ENCODE measurements at regions not wholly inside any gene's neighbourhood (a gene's known extent, or its start where the extent isn't known, plus 50 kb on each side); places are given as distances from the start of the nearest gene placed in this dataset.
"Not testable (repeated sequence)": the region's sequence is repeated elsewhere in the genome, so short reads cannot be mapped to it uniquely, and the experiment has no call there.

- H3K9ac ChIP-seq (ENCODE audit: low read depth, low read length), result no peak overlapping the region
- no peak overlapping the region for H3K27ac ChIP-seq (ENCODE audit: low read length)
- H3K4me1 ChIP-seq (ENCODE audit: insufficient read depth, low read length), result no peaks in the 10 kb centered on the region; the same call in 1 of the 2 replicates
- H3K9me3 ChIP-seq (ENCODE audit: insufficient read depth, low read depth, low read length), result no peaks in the 10 kb centered on the region
- no peaks in the 10 kb centered on the region for H3K36me3 ChIP-seq (ENCODE audit: insufficient read depth, low read depth, low read length)
- no peaks in the 10 kb centered on the region for H3K27me3 ChIP-seq (ENCODE audit: insufficient read depth, low read length)
- H3K4me3 ChIP-seq (ENCODE audit: low read length), result no peak overlapping the region
Measured at GRCh38 chr9:34793428-34793827, 83.5 kb upstream of the CCL21 start.

GRCh38 chr9:34783951-34784487 lies 74.1 kb upstream of the CCL21 start:
- Histone ChIP-seq H3K27me3 (ENCODE audit: insufficient read depth, low read length) (no peaks in the 10 kb centered on the region), H3K27ac (ENCODE audit: low read length) (no peak overlapping the region), H3K9ac (ENCODE audit: low read depth, low read length) (no peak overlapping the region), H3K9me3 (ENCODE audit: insufficient read depth, low read depth, low read length) (no peaks in the 10 kb centered on the region), H3K4me1 (ENCODE audit: insufficient read depth, low read length) (no peaks in the 10 kb centered on the region), H3K36me3 (ENCODE audit: insufficient read depth, low read depth, low read length) (no peaks in the 10 kb centered on the region), H3K4me3 (ENCODE audit: low read length) (no peak overlapping the region)

GRCh38 chr9:34782372-34782771 lies 72.4 kb upstream of the CCL21 start:
- H3K9ac ChIP-seq (ENCODE audit: low read depth, low read length), result no peak overlapping the region
- H3K4me3 ChIP-seq (ENCODE audit: low read length), result no peak overlapping the region
- no peaks in the 10 kb centered on the region for H3K36me3 ChIP-seq (ENCODE audit: insufficient read depth, low read depth, low read length)
- H3K9me3 ChIP-seq (ENCODE audit: insufficient read depth, low read depth, low read length), result no peaks in the 10 kb centered on the region
- no peaks in the 10 kb centered on the region for H3K27me3 ChIP-seq (ENCODE audit: insufficient read depth, low read length)
- no peak overlapping the region for H3K27ac ChIP-seq (ENCODE audit: low read length)
- no peaks in the 10 kb centered on the region for H3K4me1 ChIP-seq (ENCODE audit: insufficient read depth, low read length)

- H3K9me3 ChIP-seq (ENCODE audit: insufficient read depth, low read depth, low read length), result no peaks in the 10 kb centered on the region
- H3K27ac ChIP-seq (ENCODE audit: low read length), result no peak overlapping the region
- H3K36me3 ChIP-seq (ENCODE audit: insufficient read depth, low read depth, low read length), result no peaks in the 10 kb centered on the region
- no peaks in the 10 kb centered on the region for H3K27me3 ChIP-seq (ENCODE audit: insufficient read depth, low read length)
- H3K4me3 ChIP-seq (ENCODE audit: low read length), result no peak overlapping the region
- H3K9ac ChIP-seq (ENCODE audit: low read depth, low read length), result no peak overlapping the region
- H3K4me1 ChIP-seq (ENCODE audit: insufficient read depth, low read length), result no peaks in the 10 kb centered on the region
Measured at GRCh38 chr9:34777666-34778065, 67.7 kb upstream of the CCL21 start.

GRCh38 chr9:34773955-34774354 lies 64.0 kb upstream of the CCL21 start:
- no peaks in the 10 kb centered on the region for H3K9me3 ChIP-seq (ENCODE audit: insufficient read depth, low read depth, low read length)
- H3K4me3 ChIP-seq (ENCODE audit: low read length), result no peak overlapping the region
- H3K27me3 ChIP-seq (ENCODE audit: insufficient read depth, low read length), result no peaks in the 10 kb centered on the region
- H3K4me1 ChIP-seq (ENCODE audit: insufficient read depth, low read length), result no peaks in the 10 kb centered on the region
- H3K9ac ChIP-seq (ENCODE audit: low read depth, low read length), result no peak overlapping the region
- no peak overlapping the region for H3K27ac ChIP-seq (ENCODE audit: low read length)
- H3K36me3 ChIP-seq (ENCODE audit: insufficient read depth, low read depth, low read length), result no peaks in the 10 kb centered on the region

- no peak overlapping the region for H3K27ac ChIP-seq (ENCODE audit: low read length)
- H3K4me3 ChIP-seq (ENCODE audit: low read length), result no peak overlapping the region
- no peaks in the 10 kb centered on the region for H3K4me1 ChIP-seq (ENCODE audit: insufficient read depth, low read length)
- no peak overlapping the region for H3K9ac ChIP-seq (ENCODE audit: low read depth, low read length)
- no peaks in the 10 kb centered on the region for H3K36me3 ChIP-seq (ENCODE audit: insufficient read depth, low read depth, low read length)
- no peaks in the 10 kb centered on the region for H3K27me3 ChIP-seq (ENCODE audit: insufficient read depth, low read length)
- H3K9me3 ChIP-seq (ENCODE audit: insufficient read depth, low read depth, low read length), result no peaks in the 10 kb centered on the region
Measured at GRCh38 chr9:34773306-34773910, 63.5 kb upstream of the CCL21 start.

- Histone ChIP-seq H3K9me3 (ENCODE audit: insufficient read depth, low read depth, low read length) (peaks cover 8% of the 10 kb centered on the region; the same call in 1 of the 2 replicates), H3K36me3 (ENCODE audit: insufficient read depth, low read depth, low read length) (no peaks in the 10 kb centered on the region), H3K4me3 (ENCODE audit: low read length) (no peak overlapping the region)
Measured at GRCh38 chr9:34771007-34771406, 61.1 kb upstream of the CCL21 start.

GRCh38 chr9:34767087-34767486 lies 57.2 kb upstream of the CCL21 start:
- H3K4me1 ChIP-seq (ENCODE audit: insufficient read depth, low read length); H3K9ac ChIP-seq (ENCODE audit: low read depth, low read length); H3K36me3 ChIP-seq (ENCODE audit: insufficient read depth, low read depth, low read length); H3K9me3 ChIP-seq (ENCODE audit: insufficient read depth, low read depth, low read length); H3K27ac ChIP-seq (ENCODE audit: low read length); H3K27me3 ChIP-seq (ENCODE audit: insufficient read depth, low read length); H3K4me3 ChIP-seq (ENCODE audit: low read length): not testable (repeated sequence)

More at GRCh38 chr9:34771007-34771406, 61.1 kb upstream of the CCL21 start:
- H3K9ac ChIP-seq (ENCODE audit: low read depth, low read length), result no peak overlapping the region
- H3K27ac ChIP-seq (ENCODE audit: low read length), result no peak overlapping the region
- no peaks in the 10 kb centered on the region for H3K27me3 ChIP-seq (ENCODE audit: insufficient read depth, low read length)
- H3K4me1 ChIP-seq (ENCODE audit: insufficient read depth, low read length), result no peaks in the 10 kb centered on the region

GRCh38 chr9:34760196-34761040 lies 50.5 kb upstream of the CCL21 start:
- H3K4me1 ChIP-seq (ENCODE audit: insufficient read depth, low read length); H3K9me3 ChIP-seq (ENCODE audit: insufficient read depth, low read depth, low read length); H3K27me3 ChIP-seq (ENCODE audit: insufficient read depth, low read length); H3K27ac ChIP-seq (ENCODE audit: low read length); H3K4me3 ChIP-seq (ENCODE audit: low read length); H3K9ac ChIP-seq (ENCODE audit: low read depth, low read length); H3K36me3 ChIP-seq (ENCODE audit: insufficient read depth, low read depth, low read length): not testable (repeated sequence)

Data from iPS-20b (cell line).